HepG2 (cell line): ENCODE measurements at regions not wholly inside any gene's neighbourhood (a gene's known extent, or its start where the extent isn't known, plus 50 kb on each side); places are given as distances from the start of the nearest gene placed in this dataset.

Source experiments
- ATAC-seq: fragments of 200-7000 bp; cut with Tn5 transposase; 3 replicates; pipeline ENCODE4 v1.9.1; 2020; ENCODE audit warnings: mild to moderate bottlenecking, moderate library complexity
- BruUV-seq: library from RNA; stranded (reverse); fragments of 400-500 nt; replicated peaks from 2 replicates; lab custom pipeline; 2021; lab: Mats Ljungman, UMichigan
- CTCF ChIA-PET: fragments of 300-600 bp; formaldehyde crosslinking; extraction: SDS; loops from one replicate; lab custom pipeline; 2021; ENCODE audit warnings: low total read pairs, inconsistent platforms, low intra/inter-chr PET ratio; lab: Yijun Ruan, JAX
- POLR2A ChIA-PET: fragments of 350-600 bp; sonication (Branson Sonifier 250); formaldehyde crosslinking; loops from one replicate; lab custom pipeline; 2020; ENCODE audit warnings: antibody characterized with exemption, inconsistent platforms; lab: Yijun Ruan, JAX
- DNase-seq: peaks from one replicate; pipeline ENCODE4 v3.0.0-alpha.2; 2015; ENCODE audit warnings: low spot score
- FAIRE-seq: peaks from 3 replicates; lab custom pipeline; 2011; peaks lifted over from hg19 to GRCh38; lab: Jason Lieb, UNC
- H2AFZ ChIP-seq: one replicate; pipeline ENCODE4 v1.6.1; 2011; ENCODE audit warnings: low read length, inconsistent platforms
- H3K27ac ChIP-seq: fragments of 300-600 bp; 3 replicates; pipeline ENCODE4 v1.8.0; 2011; ENCODE audit warnings: mixed run types, mild to moderate bottlenecking, mixed read lengths, low read length, inconsistent platforms; ENCODE audit not compliant: insufficient read depth; ENCODE audit errors: extremely low read length
- H3K27me3 ChIP-seq, 2 experiments: fragments of 200-600 bp in 1 of 2; 2 replicates in 1 of 2; 3 replicates in 1 of 2; pipeline versions ENCODE4 v1.6.0 to v1.8.0; 2011; ENCODE audit warnings: low read length in 2 of 2, mild to moderate bottlenecking in 2 of 2, moderate library complexity in 2 of 2, inconsistent platforms in 1 of 2; ENCODE audit not compliant: insufficient read depth in 2 of 2, control insufficient read depth in 1 of 2
- H3K36me3 ChIP-seq, 2 experiments: fragments of 200-600 bp in 1 of 2; replicated peaks in 1 of 2; 2 replicates in 1 of 2; 3 replicates in 1 of 2; pipeline versions ENCODE4 v1.5.1 to v1.8.0; 2011; ENCODE audit warnings: low read length in 2 of 2, inconsistent platforms in 1 of 2; ENCODE audit not compliant: insufficient read depth in 2 of 2, control insufficient read depth in 1 of 2
- H3K4me1 ChIP-seq: 2 replicates; pipeline ENCODE4 v1.5.1; 2012; ENCODE audit warnings: low read length, inconsistent platforms; ENCODE audit not compliant: insufficient read depth
- H3K4me2 ChIP-seq: 2 replicates; pipeline ENCODE4 v1.6.0; 2011; ENCODE audit warnings: low read depth, low read length, inconsistent platforms
- H3K4me3 ChIP-seq, 3 experiments: fragments of 200-600 bp in 1 of 3; sonication (generic), shearing (Covaris generic) in 1 of 3; replicated peaks in 1 of 3; 2 replicates each; pipeline ENCODE4 v1.5.1; 2011 to 2016; ENCODE audit warnings: low read length in 3 of 3, inconsistent platforms in 2 of 3, low read depth in 2 of 3, mild to moderate bottlenecking in 2 of 3, control low read depth in 1 of 3, mixed read lengths in 1 of 3; ENCODE audit not compliant: insufficient read depth in 1 of 3
- H3K79me2 ChIP-seq: one replicate; pipeline ENCODE4 v1.6.1; 2011; ENCODE audit warnings: low read length, inconsistent platforms; ENCODE audit not compliant: insufficient read depth
- H3K9ac ChIP-seq: 2 replicates; pipeline ENCODE4 v1.6.0; 2011; ENCODE audit warnings: mild to moderate bottlenecking, low read depth, low read length, inconsistent platforms; ENCODE audit not compliant: insufficient read depth
- H3K9me3 ChIP-seq: 2 replicates; pipeline ENCODE4 v1.5.1; 2012; ENCODE audit warnings: mild to moderate bottlenecking, low read length
- H4K20me1 ChIP-seq: 2 replicates; pipeline ENCODE4 v1.6.0; 2011; ENCODE audit warnings: inconsistent platforms, mild to moderate bottlenecking, low read length, moderate library complexity; ENCODE audit not compliant: insufficient read depth
- AKNA ChIP-seq: sonication (generic); formaldehyde crosslinking; IDR thresholded peaks from 2 replicates; pipeline ENCODE4 v1.4.0; 2020; ENCODE audit warnings: missing genetic modification reagents, borderline replicate concordance
- ATF1 ChIP-seq: IDR thresholded peaks from 2 replicates; pipeline ENCODE4 v1.6.1; 2016; ENCODE audit warnings: mild to moderate bottlenecking, control low read depth
- DDIT3 ChIP-seq: sonication (generic); formaldehyde crosslinking; IDR thresholded peaks from 2 replicates; pipeline ENCODE4 v1.4.0; 2020; ENCODE audit warnings: mild to moderate bottlenecking, missing genetic modification reagents
- IKZF4 ChIP-seq: sonication (generic); formaldehyde crosslinking; IDR thresholded peaks from 2 replicates; pipeline ENCODE4 v1.5.1; 2020; ENCODE audit warnings: borderline replicate concordance, mild to moderate bottlenecking, low read depth, missing genetic modification reagents; ENCODE audit errors: not compliant biosample characterization
- MYPOP ChIP-seq: sonication (generic); formaldehyde crosslinking; IDR thresholded peaks from 2 replicates; pipeline ENCODE4 v1.8.1; 2023; ENCODE audit warnings: mild to moderate bottlenecking, moderate library complexity, missing genetic modification reagents
- RAD51 ChIP-seq: fragments of 450-650 bp; IDR thresholded peaks from 2 replicates; pipeline ENCODE4 v1.6.1; 2016; ENCODE audit warnings: borderline replicate concordance
- SUZ12 ChIP-seq: fragments of 150-350 bp; IDR thresholded peaks from 2 replicates; pipeline ENCODE4 v1.6.1; 2014; ENCODE audit warnings: low read depth, low read length
- TBX2 ChIP-seq: sonication (generic); formaldehyde crosslinking; IDR thresholded peaks from 2 replicates; pipeline ENCODE4 v1.5.0; 2020; ENCODE audit warnings: missing genetic modification reagents, mild to moderate bottlenecking, borderline replicate concordance
- THAP7 ChIP-seq: sonication (generic); formaldehyde crosslinking; IDR thresholded peaks from 2 replicates; pipeline ENCODE4 v1.8.1; 2023; ENCODE audit warnings: mild to moderate bottlenecking, missing genetic modification reagents
- XBP1 ChIP-seq: sonication (generic); formaldehyde crosslinking; IDR thresholded peaks from 2 replicates; pipeline ENCODE4 v1.5.0; 2020; ENCODE audit warnings: missing genetic modification reagents
- WGBS: methylation state at CpG from one replicate; pipeline ENCODE4 v1.1.6; 2017; ENCODE audit warnings: low lambda C conversion rate; 5-methylcytosine and 5-hydroxymethylcytosine counted together
- in situ Hi-C: cut with HindIII; loops from 2 replicates; pipeline ENCODE4 v1.10.0; 2017; ENCODE audit warnings: low pct_unique_long_range_greater_than_20kb; ENCODE audit not compliant: extremely low pct_ligation_motif_present
- intact Hi-C: fragments of 100-400 bp; cut with micrococcal nuclease; formaldehyde crosslinking; loops from one replicate; pipeline ENCODE4 v1.10.0; 2022; ENCODE audit not compliant: unreplicated experiment

GRCh38 chr10:108801775-108802517, 1121.4 kb downstream of the XPNPEP1 start (continued):
- TF ChIP-seq MYPOP, result no peak

GRCh38 chr10:108801220-108801619, 1122.1 kb downstream of the XPNPEP1 start:
- H3K36me3 ChIP-seq, result no peaks in the 10 kb centered on the region
- ChIA-PET CTCF (no interaction called here), POLR2A (no interaction called here)
- no peaks in the 10 kb centered on the region for H3K27me3 ChIP-seq
- WGBS, result 1% methylated on average over 2 of the region's 2 CpGs
- H3K9ac ChIP-seq, result no peak overlapping the region
- no peak for TF ChIP-seq AKNA (CRISPR knock-in tag)
- no peak for TF ChIP-seq IKZF4 (CRISPR knock-in tag)
- no peak for TF ChIP-seq THAP7 (CRISPR knock-in tag)
- no peak for TF ChIP-seq RAD51
- no peak for TF ChIP-seq DDIT3 (CRISPR knock-in tag)
- TF ChIP-seq ATF1 (CRISPR knock-in tag), result no peak
- TF ChIP-seq TBX2 (CRISPR knock-in tag), result no peak
- no peak for TF ChIP-seq XBP1 (CRISPR knock-in tag)
- no peak for TF ChIP-seq SUZ12
- no peaks in the 10 kb centered on the region for H3K4me1 ChIP-seq
- no peaks in the 10 kb centered on the region for H4K20me1 ChIP-seq
- FAIRE-seq (no peak), ATAC-seq (no peak), DNase-seq (no peak)
- in situ Hi-C loops (no loop called here), intact Hi-C loops (no loop called here)
- no peak overlapping the region for H3K4me3 ChIP-seq
- H3K27ac ChIP-seq, result no peak overlapping the region
- no TSS peak for BruUV-seq
- no peaks in the 10 kb centered on the region for H3K79me2 ChIP-seq
- H3K9me3 ChIP-seq, result peaks cover 85% of the 10 kb centered on the region
- no peak overlapping the region for H2AFZ ChIP-seq
- no peak overlapping the region for H3K4me2 ChIP-seq
